RPMI7951 (cell line): ENCODE measurements at regions not wholly inside any gene's neighbourhood (a gene's known extent, or its start where the extent isn't known, plus 50 kb on each side); places are given as distances from the start of the nearest gene placed in this dataset.

Experiments
- DNase-seq: peaks from one replicate; pipeline ENCODE4 v3.0.0-alpha.2; 2012; ENCODE audit warnings: low read depth

GRCh38 chr5:111892949-111893348 is 136.0 kb upstream of the NREP start:
- peak; percentile 47 for DNase-seq

DNA sequence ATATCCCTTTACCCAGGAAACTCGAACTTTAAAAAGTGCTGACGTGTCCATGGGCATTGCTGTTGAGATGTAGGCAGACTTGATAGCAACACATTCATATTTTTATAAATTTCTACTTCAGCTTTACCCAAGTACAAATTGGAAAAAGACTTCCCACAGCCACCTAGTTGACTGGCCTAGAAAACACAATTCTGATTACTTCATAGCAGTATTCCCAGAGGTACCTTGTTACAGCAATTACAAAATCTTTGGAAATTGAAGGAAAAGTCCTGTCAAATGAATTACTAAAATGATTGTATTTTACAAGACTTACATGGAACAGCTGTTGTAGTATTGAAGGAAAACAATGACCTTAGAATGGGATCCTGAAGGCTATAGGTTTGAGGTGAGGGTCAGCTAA is 130.7 kb upstream of the NREP start:
- no peak for DNase-seq

GRCh38 chr5:111869681-111870080 is 112.7 kb upstream of the NREP start:
- DNase-seq = no peak

DNA sequence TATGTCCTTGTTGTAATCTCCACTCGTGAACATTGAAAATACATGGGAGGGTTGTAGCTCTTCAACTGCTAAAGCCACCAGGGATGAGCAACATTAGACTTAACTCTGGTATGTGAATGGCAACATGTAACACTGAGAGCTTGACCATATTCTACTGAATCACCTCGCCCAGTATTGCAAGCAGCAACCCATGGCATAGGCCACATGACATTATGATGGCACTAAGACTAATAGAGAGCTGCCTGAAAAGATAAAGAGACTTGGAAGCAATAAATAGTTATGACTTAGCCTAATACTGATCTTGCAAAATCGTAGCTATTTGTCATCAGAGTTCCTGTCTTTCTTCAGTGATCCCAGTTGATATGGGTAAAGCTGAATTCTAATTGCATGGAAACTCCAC is 108.4 kb upstream of the NREP start:
- DNase-seq = no peak

GRCh38 chr5:111863801-111864200 is 106.8 kb upstream of the NREP start:
- DNase-seq = peak; percentile 19

- DNase-seq = peak; percentile 58
Measured at GRCh38 chr5:111859533-111860270, 102.7 kb upstream of the NREP start.

DNA sequence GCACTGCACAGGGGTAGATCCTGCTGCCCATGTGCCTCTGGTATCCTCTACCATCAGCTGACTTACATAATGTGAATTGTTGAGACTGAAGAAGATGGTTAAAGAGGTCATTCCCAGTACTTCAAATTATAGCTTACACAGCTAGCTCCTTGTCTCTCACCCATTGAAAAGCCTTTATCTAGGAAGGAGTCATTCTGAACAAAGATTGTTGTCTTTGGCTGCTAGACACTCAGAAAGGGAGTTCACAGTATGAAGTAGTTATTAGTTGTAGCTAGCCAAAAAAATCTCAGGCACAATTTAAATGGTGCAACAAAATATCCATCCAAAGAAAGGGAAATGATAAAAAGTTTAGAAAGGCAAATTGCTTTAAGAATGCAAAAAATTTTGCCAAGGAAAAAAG is 102.0 kb upstream of the NREP start:
- no peak for DNase-seq

DNA sequence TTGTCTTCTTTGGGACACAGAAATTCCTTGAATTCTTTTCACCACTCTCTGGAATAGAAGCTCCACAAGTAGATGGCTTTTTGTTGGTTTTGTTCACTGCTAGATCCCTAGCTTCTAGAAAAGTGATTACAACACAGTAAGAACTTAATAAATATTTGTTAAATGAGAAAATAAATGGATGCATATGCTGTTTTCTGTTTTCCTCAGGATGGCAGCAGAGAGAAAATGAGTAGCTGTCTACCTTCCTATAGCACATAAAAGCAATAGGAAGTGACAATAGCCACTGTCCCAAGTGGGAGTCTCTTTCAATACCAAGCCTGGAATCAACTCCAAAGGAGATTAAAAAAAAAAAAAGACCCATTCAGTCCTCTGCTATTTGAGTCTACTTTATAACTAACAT is 100.6 kb upstream of the NREP start:
- DNase-seq = peak; percentile 11

DNA sequence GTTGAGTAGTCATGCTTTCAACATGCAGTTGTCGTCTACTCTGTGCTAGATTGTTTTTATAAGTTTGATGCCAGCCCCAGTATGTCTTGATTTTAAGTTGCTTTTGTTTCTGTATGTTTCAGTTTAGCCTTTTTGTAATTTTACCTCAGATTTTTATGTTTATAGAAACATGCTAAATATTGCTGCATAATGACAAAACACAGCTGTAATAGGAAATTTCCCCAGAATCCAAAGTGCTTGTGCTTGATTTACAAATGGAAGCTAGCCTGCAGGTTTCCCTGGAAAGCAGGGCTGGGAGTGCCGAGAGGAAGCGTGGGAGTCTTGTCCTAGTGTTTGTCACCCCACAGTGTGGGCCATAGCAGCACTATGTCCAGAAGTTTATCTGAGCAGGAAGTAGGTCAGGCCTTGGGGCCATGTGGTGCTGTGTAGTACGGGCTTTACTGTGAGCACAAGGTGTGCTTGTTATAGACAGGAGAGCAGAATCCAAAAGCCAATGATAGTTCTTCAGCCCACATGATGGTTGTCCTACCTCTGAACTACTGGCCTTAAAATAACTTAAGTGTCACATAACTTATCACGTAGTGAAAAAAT is 100.0 kb upstream of the NREP start:
- DNase-seq = peak; percentile 25

- DNase-seq = no peak
Measured at GRCh38 chr5:111855356-111855755, 98.4 kb upstream of the NREP start.

DNA sequence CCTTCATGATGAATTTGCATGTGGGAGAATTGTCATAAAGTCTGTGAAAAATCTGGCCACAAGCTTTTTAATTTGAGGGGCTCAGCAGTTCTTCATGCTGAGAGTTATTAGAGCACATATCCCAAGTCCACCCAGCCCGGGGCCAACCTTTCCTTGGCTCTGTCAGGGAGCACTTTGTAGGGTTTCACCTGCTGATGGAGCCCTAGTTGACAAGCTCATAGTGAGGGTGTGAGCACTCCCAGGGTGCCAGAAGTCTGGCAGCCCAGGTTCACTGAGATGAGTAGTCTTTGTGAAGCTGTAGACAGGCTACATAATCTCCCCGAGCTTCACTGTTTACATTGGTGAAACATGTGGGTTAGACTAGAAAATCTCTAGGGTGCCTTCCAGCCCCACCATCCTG is 97.2 kb upstream of the NREP start:
- no peak for DNase-seq

- DNase-seq = peak; percentile 60
Measured at GRCh38 chr5:111853748-111854147, 96.8 kb upstream of the NREP start.

DNA sequence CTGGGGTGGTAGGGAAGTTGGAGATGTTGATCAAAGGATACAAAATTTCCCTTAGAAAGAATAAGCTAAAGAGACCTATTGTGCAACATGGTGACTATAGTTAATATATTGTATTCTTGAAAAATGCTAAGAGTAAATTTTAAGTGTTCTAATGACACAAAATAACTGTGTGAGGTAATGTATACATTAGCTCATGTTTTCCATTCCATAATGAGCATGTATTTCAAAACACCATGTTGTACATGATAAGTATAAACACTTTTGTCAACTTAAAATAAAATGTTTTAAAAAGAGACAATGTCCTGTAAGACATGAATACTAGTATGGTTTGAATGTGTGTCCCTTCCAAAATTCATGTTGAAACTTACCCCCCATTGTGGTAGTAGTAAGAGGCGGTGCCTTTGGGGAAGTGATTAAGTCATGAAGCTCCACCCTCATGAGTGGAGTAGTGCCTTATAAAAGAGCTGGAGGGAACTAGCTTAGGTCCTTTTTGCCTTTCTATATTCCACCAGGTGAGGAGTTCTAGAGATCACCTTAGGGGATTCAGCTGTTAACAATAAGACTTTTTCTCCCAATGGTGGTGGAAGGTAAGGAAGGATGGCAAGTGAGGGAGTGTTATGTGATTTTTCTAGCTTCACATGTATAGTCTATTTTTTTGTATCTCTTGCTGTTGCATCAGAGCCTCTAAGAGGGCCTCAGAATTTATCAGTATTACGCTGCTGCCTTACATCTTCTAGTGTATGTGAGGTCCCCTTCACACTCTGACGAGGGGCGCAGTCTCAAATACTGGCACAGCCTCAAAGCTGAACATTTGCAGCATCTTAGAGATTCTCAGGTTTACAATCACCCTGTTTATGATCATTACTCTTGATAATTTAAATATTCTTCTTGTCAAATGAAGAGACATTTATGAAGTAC is 94.9 kb upstream of the NREP start:
- DNase-seq = no peak

- peak; percentile 51 for DNase-seq
Measured at GRCh38 chr5:111848476-111848875, 91.5 kb upstream of the NREP start.

DNA sequence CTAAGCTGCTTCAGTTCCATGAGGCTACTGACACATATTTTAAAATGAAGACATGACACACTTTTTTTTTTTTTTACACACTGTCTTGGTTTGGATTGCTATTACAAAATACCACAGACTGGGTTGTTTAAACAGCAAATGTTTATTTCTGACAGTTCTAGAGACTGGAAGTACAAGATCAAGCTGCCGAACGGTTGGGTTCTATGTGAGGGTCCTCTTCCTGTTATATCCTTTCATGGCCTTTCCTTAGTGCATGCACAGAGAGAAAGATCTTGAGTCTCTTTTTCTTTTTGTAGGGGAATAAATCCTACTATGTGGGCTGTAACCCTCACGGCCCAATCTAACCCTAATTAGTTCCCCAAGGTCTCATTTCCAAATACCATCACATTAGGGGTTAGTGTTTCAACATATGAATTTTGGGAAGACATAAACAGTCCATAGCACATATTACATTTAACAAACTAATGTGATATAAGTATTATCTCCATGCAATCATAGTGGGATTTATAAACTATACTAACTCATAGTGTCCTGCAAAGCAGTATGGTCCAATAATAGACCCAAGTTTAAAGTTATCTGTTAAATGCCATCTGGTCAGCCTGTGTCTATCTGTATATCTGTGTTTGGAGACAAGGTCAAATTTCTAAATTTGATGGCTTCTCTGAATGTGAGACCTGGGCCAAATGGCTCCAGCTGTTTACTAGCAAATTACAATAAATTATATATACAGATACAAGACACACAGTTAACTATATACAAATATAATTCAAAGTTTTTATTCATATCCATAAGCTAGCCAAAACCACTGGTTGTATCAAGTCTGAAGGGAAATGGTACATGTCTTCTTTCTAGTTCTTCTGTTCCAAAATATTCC is 90.3 kb upstream of the NREP start:
- DNase-seq = no peak

- DNase-seq = no peak
Measured at GRCh38 chr5:111840036-111840674, 83.2 kb upstream of the NREP start.

GRCh38 chr5:111839438-111839837 is 82.4 kb upstream of the NREP start:
- no peak for DNase-seq

DNA sequence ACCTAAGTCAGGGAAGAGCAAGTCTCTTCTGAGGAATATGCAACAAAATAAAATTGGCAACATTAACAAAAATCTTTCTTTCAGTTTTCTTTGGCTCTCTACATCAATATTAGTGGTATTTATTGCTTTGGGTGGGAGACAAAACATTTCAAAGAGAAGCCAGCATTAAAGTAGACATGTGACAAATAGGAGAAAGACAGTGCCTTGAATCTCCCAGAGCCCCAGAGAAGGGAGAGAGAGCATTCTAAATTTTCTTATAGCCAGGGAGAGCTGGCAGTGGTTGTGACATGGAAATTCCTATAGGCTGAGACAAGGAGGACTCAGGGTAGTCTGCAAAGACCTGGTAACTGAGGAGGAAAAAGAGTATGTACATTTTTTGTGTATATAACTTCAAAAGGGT is 79.4 kb upstream of the NREP start:
- DNase-seq = no peak

GRCh38 chr5:111834926-111835599 is 78.1 kb upstream of the NREP start:
- DNase-seq = peak; percentile 27

DNA sequence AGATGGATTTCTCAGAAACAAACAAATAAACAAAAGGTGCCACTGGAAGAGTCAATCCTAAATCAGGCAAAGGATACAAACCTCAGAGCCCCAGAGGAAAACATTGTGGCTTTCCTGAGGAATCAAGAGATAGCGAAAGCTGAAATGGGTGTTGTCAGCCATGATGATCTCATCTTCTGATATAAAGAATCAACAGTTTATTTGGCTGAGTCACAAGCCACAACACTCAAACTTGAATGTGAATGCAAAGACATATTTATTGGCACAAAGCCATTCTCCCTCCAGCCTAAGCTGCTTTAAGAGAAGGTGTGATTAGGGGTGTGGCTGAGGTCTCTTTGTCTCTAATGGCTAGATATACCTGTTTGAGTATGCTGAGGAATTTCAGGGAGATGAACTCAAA is 73.3 kb upstream of the NREP start:
- peak; percentile 87 for DNase-seq

DNA sequence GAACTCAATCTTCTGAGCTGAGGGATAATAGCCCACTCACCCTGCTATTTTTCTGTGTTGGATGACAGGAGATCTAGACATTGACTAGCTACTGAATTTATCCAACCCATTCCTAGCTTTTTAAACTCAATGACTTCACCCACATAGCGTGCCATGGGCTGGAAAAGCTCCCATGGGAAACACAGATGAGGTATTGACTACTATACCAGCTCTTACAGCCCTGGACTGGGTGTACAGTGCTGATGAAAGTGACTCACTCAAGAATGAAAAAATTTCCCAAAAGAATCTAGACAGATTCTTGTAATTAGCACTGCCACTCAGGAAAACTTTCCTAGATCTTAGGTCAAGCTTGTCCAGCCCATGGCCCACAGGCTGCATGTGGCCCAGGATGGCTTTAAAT is 72.7 kb upstream of the NREP start:
- peak; percentile 95 for DNase-seq
